Skeletal muscle tissue (tissue), 3 donors: ENCODE measurements at regions not wholly inside any gene's neighbourhood (a gene's known extent, or its start where the extent isn't known, plus 50 kb on each side); places are given as distances from the start of the nearest gene placed in this dataset.

Source experiments
- H3K27ac ChIP-seq: one replicate; pipeline ENCODE4 v1.7.0; 2013; ENCODE audit warnings: mild to moderate bottlenecking, low read depth, low read length, inconsistent platforms
- H3K27me3 ChIP-seq, 3 donors: one replicate each; pipeline ENCODE4 v1.7.0; 2013; ENCODE audit warnings: low read length in 3 of 3; ENCODE audit not compliant: control insufficient read depth in 3 of 3, insufficient read depth in 3 of 3
- H3K36me3 ChIP-seq, 3 donors: one replicate each; pipeline ENCODE4 v1.7.0; 2013; ENCODE audit warnings: low read length in 3 of 3; ENCODE audit not compliant: control insufficient read depth in 3 of 3, insufficient read depth in 3 of 3
- H3K4me1 ChIP-seq, 3 donors: one replicate each; pipeline ENCODE4 v1.7.0; 2013; ENCODE audit warnings: low read length in 3 of 3, mild to moderate bottlenecking in 3 of 3; ENCODE audit not compliant: control insufficient read depth in 3 of 3, insufficient read depth in 3 of 3
- H3K4me3 ChIP-seq, 3 donors: one replicate each; pipeline ENCODE4 v1.7.0; 2013; ENCODE audit warnings: low read length in 3 of 3
- H3K9ac ChIP-seq, 3 donors: one replicate each; pipeline ENCODE4 v1.7.0; 2013; ENCODE audit warnings: low read length in 3 of 3, mild to moderate bottlenecking in 3 of 3, moderate library complexity in 2 of 3, low read depth in 1 of 3
- H3K9me3 ChIP-seq, 3 donors: one replicate each; pipeline ENCODE4 v1.7.0; 2013; ENCODE audit warnings: low read length in 3 of 3; ENCODE audit not compliant: control insufficient read depth in 3 of 3
- donor health status: Osteomylitis.

DNA sequence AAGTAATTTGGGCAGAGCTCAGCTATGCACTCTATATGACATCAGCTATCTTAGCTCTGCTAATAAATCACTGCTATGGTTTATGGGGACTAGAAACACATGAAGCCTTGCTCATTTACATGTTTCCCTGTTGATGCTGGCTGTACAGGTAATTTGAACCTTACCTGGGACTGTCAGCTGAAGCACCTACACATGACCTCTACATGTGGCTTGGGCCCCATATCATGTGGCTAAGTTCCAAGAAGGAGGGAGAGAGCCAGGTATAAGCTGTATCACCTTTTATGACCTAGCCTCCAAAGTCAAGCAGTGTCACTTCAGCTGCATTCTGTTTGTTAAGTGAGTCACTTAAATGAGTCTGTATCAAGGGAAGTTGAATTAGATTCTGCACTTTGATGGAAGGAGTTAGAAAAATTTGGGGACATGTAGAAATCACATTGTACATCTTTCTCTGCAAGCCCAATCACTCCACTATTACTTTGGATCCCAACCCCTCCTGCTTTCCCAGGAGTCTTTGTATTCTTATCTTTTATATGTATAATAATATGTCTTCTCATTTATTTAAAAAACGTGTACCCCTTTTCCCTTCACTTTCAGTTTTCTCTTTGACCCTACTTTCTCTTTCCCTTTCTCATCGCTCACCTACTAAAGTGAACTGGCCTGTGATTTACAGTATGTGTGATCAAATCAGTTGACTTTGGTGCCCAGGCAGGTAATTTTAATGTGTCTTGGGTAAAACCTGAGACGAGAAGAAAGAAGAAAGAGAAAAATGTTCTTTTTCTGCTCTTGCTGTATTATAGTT lies 53.4 kb upstream of the PRKACB start:
- no peaks in the 10 kb centered on the region for H3K36me3 ChIP-seq
- H3K27ac ChIP-seq, result no peak overlapping the region
- no peak overlapping the region for H3K4me3 ChIP-seq
- no peaks in the 10 kb centered on the region for H3K4me1 ChIP-seq
- H3K9ac ChIP-seq, result no peak overlapping the region
- H3K27me3 ChIP-seq, result no peaks in the 10 kb centered on the region
- H3K9me3 ChIP-seq, result no peaks in the 10 kb centered on the region

DNA sequence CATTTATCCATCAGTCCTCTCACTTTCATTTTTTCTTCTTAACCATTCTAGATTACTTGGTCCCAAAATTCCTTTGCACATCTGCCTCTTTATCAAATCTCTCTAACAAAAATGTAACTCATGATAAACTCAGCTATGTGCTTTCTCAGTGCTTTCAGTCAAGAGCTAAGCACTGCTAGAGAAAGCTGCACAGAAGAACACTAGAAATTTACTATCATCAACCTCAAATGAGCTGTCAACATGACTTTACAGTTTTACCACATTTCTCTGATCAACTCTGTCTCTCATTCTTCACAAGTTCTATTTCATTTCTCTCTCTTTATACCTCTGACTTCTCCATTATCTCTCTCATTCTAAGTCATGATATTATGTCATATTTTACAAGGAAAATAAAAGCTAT lies 54.2 kb upstream of the PRKACB start:
- Histone ChIP-seq H3K27ac (no peak overlapping the region), H3K36me3 (no peaks in the 10 kb centered on the region), H3K4me3 (no peak overlapping the region), H3K27me3 (no peaks in the 10 kb centered on the region), H3K9me3 (no peaks in the 10 kb centered on the region), H3K4me1 (no peaks in the 10 kb centered on the region), H3K9ac (no peak overlapping the region)

GRCh38 chr1:84089465-84089864 lies 54.6 kb upstream of the PRKACB start:
- Histone ChIP-seq H3K9ac (no peak overlapping the region), H3K36me3 (no peaks in the 10 kb centered on the region), H3K4me1 (no peaks in the 10 kb centered on the region), H3K9me3 (no peaks in the 10 kb centered on the region), H3K27ac (no peak overlapping the region), H3K4me3 (no peak overlapping the region), H3K27me3 (no peaks in the 10 kb centered on the region)

DNA sequence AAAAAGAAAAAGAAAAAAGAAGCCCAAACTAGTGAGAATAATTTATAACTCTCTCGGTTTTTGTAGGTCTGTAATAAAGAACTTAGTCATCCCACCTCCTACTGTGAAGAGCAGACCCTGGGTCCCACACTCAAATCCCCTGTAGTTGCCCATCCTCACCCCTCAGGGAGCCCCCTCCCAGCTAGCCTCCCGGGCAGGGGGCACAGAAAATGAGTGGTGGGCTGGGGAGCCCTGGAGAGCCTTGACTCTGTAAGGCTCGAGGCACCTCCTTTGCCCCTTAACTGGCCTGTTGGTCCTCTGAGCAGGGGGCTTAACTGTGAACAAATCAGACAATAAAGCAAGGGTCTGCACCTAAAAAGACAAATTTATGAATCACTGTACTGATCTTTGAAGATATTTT lies 57.5 kb upstream of the PRKACB start:
- no peak overlapping the region for H3K4me3 ChIP-seq
- no peaks in the 10 kb centered on the region for H3K4me1 ChIP-seq
- H3K36me3 ChIP-seq, result no peaks in the 10 kb centered on the region
- H3K9ac ChIP-seq, result no peak overlapping the region
- no peaks in the 10 kb centered on the region for H3K27me3 ChIP-seq
- H3K9me3 ChIP-seq, result no peaks in the 10 kb centered on the region
- no peak overlapping the region for H3K27ac ChIP-seq

- no peak overlapping the region for H3K27ac ChIP-seq
- no peaks in the 10 kb centered on the region for H3K27me3 ChIP-seq
- no peak overlapping the region for H3K4me3 ChIP-seq
- no peaks in the 10 kb centered on the region for H3K9me3 ChIP-seq
- H3K4me1 ChIP-seq, result no peaks in the 10 kb centered on the region
- H3K9ac ChIP-seq, result no peak overlapping the region
- no peaks in the 10 kb centered on the region for H3K36me3 ChIP-seq
These were observed 57.9 kb upstream of the PRKACB start for GRCh38 chr1:84086189-84086588.

DNA sequence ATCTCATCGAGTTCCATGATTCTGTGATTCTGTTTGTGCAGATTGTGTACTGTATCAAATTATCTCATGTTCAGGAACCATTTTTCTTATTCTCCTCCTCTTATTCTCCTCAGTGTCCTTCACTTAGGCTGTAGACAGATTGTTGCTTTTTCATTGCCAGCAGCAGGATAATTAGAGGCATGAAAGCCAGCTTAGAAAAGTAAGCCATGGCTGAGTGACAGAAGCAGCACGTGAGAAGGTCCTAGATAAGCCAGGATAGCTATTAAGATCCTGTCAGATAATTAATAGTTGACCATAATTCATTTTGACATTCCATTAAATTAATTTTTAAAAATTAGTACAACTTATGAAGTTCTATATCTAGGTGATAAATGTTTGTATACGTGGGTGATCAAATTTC lies 60.8 kb upstream of the PRKACB start:
- Histone ChIP-seq H3K9ac (no peak overlapping the region), H3K27ac (no peak overlapping the region), H3K36me3 (no peaks in the 10 kb centered on the region), H3K4me1 (peaks cover 0 to 7% (median 7%) of the 10 kb centered on the region in 3 donors), H3K9me3 (no peaks in the 10 kb centered on the region), H3K4me3 (no peak overlapping the region), H3K27me3 (no peaks in the 10 kb centered on the region)

GRCh38 chr1:84078842-84079202 lies 65.2 kb upstream of the PRKACB start:
- Histone ChIP-seq H3K36me3 (no peaks in the 10 kb centered on the region), H3K27ac (no peak overlapping the region), H3K9me3 (no peaks in the 10 kb centered on the region), H3K4me1 (peaks cover 0 to 12% (median 11%) of the 10 kb centered on the region in 3 donors), H3K27me3 (no peaks in the 10 kb centered on the region), H3K9ac (peak overlapping the region; percentile 81 to 88 (median 83)), H3K4me3 (peak overlapping the region; percentile 84 to 95 (median 88))

DNA sequence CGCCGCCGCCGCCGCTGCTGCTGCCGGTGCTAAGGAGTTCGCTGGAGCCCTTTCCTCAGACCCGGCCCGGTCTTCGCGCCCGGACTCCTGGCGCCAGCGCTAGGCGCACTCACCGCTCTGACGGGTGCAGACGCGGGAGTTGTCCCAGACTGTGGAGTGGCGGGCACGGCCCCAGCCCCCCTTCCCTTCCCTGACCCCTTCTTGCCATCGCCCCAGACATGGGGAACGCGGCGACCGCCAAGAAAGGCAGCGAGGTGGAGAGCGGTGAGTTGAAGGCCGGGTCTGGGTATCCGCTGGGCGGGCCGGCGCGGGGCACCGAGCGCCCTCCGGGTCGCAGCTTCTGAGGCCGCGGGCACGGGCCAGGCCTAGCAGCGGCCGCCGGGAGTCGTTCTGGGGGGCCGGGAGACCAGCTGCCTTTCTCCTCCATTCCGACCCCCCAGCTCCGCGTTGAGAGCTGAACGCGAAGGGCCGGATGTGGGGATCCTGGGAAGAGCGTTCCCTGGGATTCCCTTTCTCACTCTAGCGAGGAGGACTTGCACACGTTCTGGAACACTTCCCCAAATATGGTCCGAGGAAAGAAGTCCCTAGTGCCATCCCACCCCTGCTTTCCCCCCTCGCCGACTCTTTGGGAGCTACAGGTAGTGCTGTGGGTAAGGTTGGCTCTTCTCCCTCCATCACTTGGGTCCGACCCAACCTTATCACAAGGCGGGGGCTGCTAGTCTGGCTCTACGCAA lies 65.8 kb upstream of the PRKACB start:
- Histone ChIP-seq H3K27me3 (no peaks in the 10 kb centered on the region), H3K36me3 (no peaks in the 10 kb centered on the region), H3K9me3 (no peaks in the 10 kb centered on the region), H3K9ac (peak overlapping the region; percentile 81 to 88 (median 83)), H3K4me1 (peaks cover 0 to 12% (median 11%) of the 10 kb centered on the region in 3 donors), H3K4me3 (peak overlapping the region; percentile 84 to 95 (median 88)), H3K27ac (peak overlapping the region; percentile 70)

GRCh38 chr1:84077476-84078107 lies 66.5 kb upstream of the PRKACB start:
- H3K27ac ChIP-seq, result peak overlapping the region; percentile 70
- H3K9me3 ChIP-seq, result no peaks in the 10 kb centered on the region
- H3K4me3 ChIP-seq, result peak overlapping the region; percentile 84 to 95 (median 88)
- H3K36me3 ChIP-seq, result no peaks in the 10 kb centered on the region
- H3K9ac ChIP-seq, result peak overlapping the region; percentile 83 to 88 (median 86)
- H3K27me3 ChIP-seq, result no peaks in the 10 kb centered on the region
- H3K4me1 ChIP-seq, result peaks cover 0 to 12% (median 11%) of the 10 kb centered on the region in 3 donors

- Histone ChIP-seq H3K9ac (no peak overlapping the region), H3K27ac (no peak overlapping the region), H3K27me3 (no peaks in the 10 kb centered on the region), H3K36me3 (no peaks in the 10 kb centered on the region), H3K9me3 (no peaks in the 10 kb centered on the region), H3K4me3 (no peak overlapping the region), H3K4me1 (peaks cover 0 to 5% (median 4%) of the 10 kb centered on the region in 3 donors)
These were observed 70.8 kb upstream of the PRKACB start for GRCh38 chr1:84073266-84073665.
